ENCODE measurements at regions not wholly inside any gene's neighbourhood (a gene's known extent, or its start where the extent isn't known, plus 50 kb on each side); places are given as distances from the start of the nearest gene placed in this dataset.

DNA sequence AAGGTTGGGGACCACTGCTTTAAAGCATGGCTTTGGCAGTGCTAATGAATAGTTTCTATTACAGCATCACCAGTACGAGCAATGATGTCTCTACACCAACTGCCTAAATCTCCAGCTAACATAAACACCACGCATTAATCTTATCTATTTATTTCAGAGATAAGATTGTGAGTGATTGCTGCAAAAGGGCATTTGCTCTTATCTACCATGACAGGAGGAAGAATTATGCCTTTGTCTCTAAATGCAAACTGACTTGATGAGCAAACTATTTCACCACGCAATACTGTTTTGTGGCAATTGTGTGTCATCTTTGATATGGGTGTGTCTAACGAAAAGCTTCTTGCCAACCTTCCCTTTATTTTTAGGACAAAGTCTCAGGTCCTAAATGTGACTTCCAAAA is 684.9 kb downstream of the SORCS1 start:
- TF ChIP-seq, protein P1, sequence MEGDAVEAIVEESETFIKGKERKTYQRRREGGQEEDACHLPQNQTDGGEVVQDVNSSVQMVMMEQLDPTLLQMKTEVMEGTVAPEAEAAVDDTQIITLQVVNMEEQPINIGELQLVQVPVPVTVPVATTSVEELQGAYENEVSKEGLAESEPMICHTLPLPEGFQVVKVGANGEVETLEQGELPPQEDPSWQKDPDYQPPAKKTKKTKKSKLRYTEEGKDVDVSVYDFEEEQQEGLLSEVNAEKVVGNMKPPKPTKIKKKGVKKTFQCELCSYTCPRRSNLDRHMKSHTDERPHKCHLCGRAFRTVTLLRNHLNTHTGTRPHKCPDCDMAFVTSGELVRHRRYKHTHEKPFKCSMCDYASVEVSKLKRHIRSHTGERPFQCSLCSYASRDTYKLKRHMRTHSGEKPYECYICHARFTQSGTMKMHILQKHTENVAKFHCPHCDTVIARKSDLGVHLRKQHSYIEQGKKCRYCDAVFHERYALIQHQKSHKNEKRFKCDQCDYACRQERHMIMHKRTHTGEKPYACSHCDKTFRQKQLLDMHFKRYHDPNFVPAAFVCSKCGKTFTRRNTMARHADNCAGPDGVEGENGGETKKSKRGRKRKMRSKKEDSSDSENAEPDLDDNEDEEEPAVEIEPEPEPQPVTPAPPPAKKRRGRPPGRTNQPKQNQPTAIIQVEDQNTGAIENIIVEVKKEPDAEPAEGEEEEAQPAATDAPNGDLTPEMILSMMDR (IDR thresholded peaks at IDR 0.05): no peak
- TF ChIP-seq POLR2A (IDR thresholded peaks at IDR 0.05): no peak
